ENCODE measurements at regions not wholly inside any gene's neighbourhood (a gene's known extent, or its start where the extent isn't known, plus 50 kb on each side); places are given as distances from the start of the nearest gene placed in this dataset.

- Mint-ChIP-seq H3K36me3 (no peaks in the 10 kb centered on the region), H3K4me3 (no peak overlapping the region), H3K9me3 (no peaks in the 10 kb centered on the region), H3K27me3 (peaks cover 57% of the 10 kb centered on the region), H3K4me1 (ENCODE audit: unreplicated experiment) (peaks cover 24% of the 10 kb centered on the region), H3K27ac (no peak overlapping the region)
- TF ChIP-seq, protein P1, sequence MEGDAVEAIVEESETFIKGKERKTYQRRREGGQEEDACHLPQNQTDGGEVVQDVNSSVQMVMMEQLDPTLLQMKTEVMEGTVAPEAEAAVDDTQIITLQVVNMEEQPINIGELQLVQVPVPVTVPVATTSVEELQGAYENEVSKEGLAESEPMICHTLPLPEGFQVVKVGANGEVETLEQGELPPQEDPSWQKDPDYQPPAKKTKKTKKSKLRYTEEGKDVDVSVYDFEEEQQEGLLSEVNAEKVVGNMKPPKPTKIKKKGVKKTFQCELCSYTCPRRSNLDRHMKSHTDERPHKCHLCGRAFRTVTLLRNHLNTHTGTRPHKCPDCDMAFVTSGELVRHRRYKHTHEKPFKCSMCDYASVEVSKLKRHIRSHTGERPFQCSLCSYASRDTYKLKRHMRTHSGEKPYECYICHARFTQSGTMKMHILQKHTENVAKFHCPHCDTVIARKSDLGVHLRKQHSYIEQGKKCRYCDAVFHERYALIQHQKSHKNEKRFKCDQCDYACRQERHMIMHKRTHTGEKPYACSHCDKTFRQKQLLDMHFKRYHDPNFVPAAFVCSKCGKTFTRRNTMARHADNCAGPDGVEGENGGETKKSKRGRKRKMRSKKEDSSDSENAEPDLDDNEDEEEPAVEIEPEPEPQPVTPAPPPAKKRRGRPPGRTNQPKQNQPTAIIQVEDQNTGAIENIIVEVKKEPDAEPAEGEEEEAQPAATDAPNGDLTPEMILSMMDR (conservative IDR thresholded peaks at IDR 0.05), result no peak
- DNase-seq (ENCODE audit: extremely low spot score, unreplicated experiment), result no peak
Measured at GRCh38 chr11:115081972-115082371, 403.6 kb downstream of the NXPE2 start.

DNA sequence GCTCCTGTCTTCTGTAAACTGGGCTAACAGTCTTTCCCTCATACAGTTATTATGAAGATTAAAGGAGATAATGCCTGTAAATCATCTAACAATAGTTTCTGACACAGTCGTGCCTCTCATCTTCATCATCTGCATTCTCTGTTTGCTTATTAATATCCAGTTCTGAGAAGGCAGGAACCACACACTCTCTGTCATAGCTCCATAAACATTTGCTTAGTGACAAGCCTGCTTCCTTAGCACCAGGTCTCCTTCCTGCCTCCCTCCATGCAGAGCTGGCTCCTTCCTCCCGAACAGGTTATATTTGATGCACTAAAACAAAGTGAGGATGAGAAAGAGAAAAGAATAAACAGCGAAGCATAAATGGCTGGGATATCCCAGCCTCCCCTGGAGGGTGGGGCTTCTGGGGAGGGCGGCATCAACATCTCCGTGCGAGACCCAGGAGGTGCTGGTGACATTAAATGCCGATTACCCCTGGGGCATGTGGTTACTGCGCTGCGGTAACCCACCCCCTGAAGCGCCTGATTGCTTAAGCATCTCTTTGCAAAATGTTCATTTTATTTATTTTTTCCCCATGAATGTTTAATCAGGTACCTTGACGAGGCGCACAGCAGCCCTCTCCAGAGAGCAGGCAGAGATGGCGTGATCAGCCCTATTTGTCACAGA is 404.9 kb downstream of the NXPE2 start:
- Mint-ChIP-seq H3K4me3 (no peak overlapping the region), H3K27me3 (peaks cover 44% of the 10 kb centered on the region), H3K9me3 (no peaks in the 10 kb centered on the region), H3K36me3 (no peaks in the 10 kb centered on the region), H3K4me1 (ENCODE audit: unreplicated experiment) (peaks cover 22% of the 10 kb centered on the region), H3K27ac (no peak overlapping the region)
- no peak for DNase-seq (ENCODE audit: extremely low spot score, unreplicated experiment)
- TF ChIP-seq, protein P1 (conservative IDR thresholded peaks at IDR 0.05), result no peak

DNA sequence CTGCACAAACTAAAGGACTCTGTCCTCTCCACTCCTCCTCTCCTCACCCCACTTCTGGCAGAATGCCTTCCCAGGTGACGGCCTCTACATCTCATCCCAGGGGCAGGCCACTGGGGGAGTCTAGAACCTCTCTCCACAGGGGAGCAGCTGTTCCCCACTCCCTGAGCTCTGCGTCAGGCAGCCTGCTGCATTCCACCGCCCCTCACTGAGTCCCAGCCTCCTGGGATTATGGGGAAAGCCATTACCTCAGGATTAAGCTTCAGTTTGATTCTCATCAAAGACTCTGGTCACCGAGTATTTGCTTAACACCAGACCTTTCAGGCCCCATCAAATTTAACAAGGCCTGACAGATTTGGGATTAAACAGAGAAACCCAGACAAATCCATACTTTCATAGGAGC is 405.9 kb downstream of the NXPE2 start:
- Mint-ChIP-seq H3K4me1 (ENCODE audit: unreplicated experiment) (peaks cover 20% of the 10 kb centered on the region), H3K27ac (no peak overlapping the region), H3K9me3 (no peaks in the 10 kb centered on the region), H3K27me3 (peaks cover 41% of the 10 kb centered on the region), H3K4me3 (no peak overlapping the region), H3K36me3 (no peaks in the 10 kb centered on the region)
- DNase-seq (ENCODE audit: extremely low spot score, unreplicated experiment), result no peak
- TF ChIP-seq, protein P1 (conservative IDR thresholded peaks at IDR 0.05), result no peak

DNA sequence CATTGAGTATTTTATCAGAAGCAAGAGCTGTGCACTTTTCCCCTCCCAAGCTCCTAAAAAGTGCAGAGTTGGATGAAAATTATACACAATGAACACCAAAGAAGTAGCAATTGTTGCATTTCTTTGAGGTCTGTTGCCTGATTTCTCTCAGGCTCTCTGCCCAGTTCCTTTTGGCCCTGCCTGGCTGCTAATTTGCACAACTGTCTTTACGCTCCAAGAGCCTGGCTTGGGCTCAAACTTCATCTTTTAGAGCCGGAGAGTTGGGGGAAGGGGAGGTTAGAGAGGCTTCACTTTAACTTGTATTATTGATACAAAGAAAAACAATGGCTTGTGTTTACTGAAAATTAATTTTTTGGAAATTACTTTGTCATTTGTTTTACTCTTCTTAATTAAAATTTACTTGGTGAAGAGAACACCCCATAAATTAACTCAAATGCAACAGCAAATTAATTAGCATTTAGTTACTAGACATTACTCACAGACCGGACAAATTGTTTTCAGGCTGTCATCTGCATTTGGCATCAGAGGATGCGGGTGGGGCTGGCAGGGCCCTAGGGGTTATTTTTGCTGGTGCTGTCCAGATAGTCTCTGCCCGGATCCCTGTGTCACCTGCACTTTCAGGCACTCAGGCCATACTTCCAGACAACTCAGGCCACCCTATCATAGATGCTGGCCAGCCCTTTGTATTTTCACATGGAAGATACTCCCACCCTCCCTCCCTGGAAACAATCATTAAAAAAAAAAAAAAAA is 407.3 kb downstream of the NXPE2 start:
- Mint-ChIP-seq H3K9me3 (no peaks in the 10 kb centered on the region), H3K27ac (no peak overlapping the region), H3K36me3 (no peaks in the 10 kb centered on the region), H3K4me1 (ENCODE audit: unreplicated experiment) (peaks cover 20% of the 10 kb centered on the region), H3K27me3 (peaks cover 39% of the 10 kb centered on the region), H3K4me3 (no peak overlapping the region)
- TF ChIP-seq, protein P1 (conservative IDR thresholded peaks at IDR 0.05), result no peak
- no peak for DNase-seq (ENCODE audit: extremely low spot score, unreplicated experiment)

- no peak overlapping the region for H3K4me3 Mint-ChIP-seq
- peaks cover 21% of the 10 kb centered on the region for H3K27me3 Mint-ChIP-seq
- DNase-seq (ENCODE audit: extremely low spot score, unreplicated experiment), result no peak
Measured at GRCh38 chr11:115087791-115088190, 409.5 kb downstream of the NXPE2 start.

More at GRCh38 chr11:115087791-115088190, 409.5 kb downstream of the NXPE2 start:
- H3K4me1 Mint-ChIP-seq (ENCODE audit: unreplicated experiment), result peaks cover 20% of the 10 kb centered on the region
- H3K9me3 Mint-ChIP-seq, result no peaks in the 10 kb centered on the region
- H3K36me3 Mint-ChIP-seq, result no peaks in the 10 kb centered on the region
- H3K27ac Mint-ChIP-seq, result no peak overlapping the region
- TF ChIP-seq, protein P1 (conservative IDR thresholded peaks at IDR 0.05), result no peak
